DMS53 treated with DMSO at 0.1 percent for 48 hours (cell line): ENCODE measurements at regions not wholly inside any gene's neighbourhood (a gene's known extent, or its start where the extent isn't known, plus 50 kb on each side); places are given as distances from the start of the nearest gene placed in this dataset.
A peak's percentile ranks its signal among the peaks of the same experiment; 100 is the strongest.
"Not testable (repeated sequence)": the region's sequence is repeated elsewhere in the genome, so short reads cannot be mapped to it uniquely, and the experiment has no call there.

Source experiments
- DNase-seq: peaks from one replicate; lab custom pipeline; 2025; ENCODE audit not compliant: unreplicated experiment; lab: John Stamatoyannopoulos, UW

DNA sequence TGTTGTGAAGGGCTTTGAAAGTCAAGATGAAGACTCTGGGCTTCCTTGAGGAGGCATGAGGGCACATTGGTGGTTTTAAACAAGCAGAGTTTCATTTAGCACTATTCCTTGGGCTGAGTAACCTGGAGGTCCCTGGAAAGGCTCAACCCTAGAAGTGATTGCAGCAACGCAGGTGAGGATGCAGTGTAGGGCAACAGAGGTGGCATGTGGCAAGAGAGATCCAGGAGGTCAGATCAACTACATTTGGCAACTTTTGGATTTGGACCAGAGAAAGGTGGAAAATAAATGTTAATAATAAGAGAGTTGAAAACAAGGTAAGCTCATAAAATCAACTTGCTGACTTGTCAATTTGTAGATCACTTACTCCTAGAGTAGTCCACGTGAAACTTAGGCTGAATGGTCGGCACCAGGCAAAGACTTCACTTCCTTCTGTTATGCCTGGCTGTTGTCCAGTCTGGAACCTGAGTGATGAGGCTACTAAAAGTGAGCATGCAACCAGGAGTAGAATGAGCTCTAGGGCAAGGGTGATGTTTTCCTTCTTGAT lies 414.6 kb upstream of the ZMIZ1 start:
- DNase-seq: no peak

DNA sequence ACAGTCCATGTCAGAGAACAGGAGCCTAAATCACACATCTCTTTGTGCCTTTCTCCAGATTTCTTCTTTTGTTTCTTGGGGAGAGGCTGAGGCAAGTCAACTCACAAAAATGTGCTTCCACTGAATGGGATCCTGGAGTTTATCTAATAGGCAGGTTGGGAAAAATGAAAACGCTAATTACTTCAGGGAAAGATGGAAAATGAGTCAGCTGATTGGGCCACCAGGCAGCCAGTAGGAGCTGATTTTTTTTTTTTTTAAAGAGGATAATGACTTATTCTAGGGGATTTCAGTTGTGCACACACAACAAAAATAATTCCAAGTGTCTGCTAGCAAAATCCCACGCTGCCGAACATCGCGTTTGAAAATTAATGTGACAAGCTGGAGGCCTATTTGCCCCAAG lies 412.8 kb upstream of the ZMIZ1 start:
- no peak for DNase-seq

DNA sequence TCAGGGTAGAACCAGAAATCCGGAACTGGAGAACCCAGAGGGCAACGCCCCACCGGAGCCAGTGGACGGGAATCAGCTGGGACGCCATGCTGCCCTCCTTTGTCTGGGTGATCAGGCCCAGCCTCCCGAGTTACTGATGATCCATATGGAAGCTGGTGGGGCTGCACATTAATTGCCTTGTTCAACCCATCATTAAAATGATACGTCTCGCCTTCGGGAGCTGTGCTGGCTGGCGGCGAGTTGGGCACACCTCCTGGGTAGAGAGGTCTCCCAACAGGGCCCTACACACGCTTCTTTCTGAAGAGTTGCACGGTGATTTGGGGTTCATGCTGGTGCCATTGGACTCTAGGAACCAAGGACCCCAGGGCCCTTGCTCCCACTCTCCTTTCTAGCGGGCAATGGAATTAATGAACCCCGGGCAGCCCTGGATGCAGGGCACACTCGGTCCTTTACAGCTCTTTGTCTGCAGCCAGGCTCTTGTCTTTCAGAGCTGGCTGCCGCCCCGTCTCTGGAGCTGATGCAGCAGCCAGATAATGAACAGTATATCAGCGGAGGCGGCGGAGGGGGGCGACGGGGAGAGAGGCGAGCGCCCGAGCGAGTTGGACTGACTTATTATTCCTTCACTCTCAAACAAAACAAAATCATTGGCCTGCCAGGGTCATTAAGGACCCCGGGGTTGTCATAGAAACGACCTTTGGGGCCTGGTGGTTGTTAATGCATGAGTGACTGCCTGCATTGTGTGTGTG lies 412.2 kb upstream of the ZMIZ1 start:
- no peak for DNase-seq

DNA sequence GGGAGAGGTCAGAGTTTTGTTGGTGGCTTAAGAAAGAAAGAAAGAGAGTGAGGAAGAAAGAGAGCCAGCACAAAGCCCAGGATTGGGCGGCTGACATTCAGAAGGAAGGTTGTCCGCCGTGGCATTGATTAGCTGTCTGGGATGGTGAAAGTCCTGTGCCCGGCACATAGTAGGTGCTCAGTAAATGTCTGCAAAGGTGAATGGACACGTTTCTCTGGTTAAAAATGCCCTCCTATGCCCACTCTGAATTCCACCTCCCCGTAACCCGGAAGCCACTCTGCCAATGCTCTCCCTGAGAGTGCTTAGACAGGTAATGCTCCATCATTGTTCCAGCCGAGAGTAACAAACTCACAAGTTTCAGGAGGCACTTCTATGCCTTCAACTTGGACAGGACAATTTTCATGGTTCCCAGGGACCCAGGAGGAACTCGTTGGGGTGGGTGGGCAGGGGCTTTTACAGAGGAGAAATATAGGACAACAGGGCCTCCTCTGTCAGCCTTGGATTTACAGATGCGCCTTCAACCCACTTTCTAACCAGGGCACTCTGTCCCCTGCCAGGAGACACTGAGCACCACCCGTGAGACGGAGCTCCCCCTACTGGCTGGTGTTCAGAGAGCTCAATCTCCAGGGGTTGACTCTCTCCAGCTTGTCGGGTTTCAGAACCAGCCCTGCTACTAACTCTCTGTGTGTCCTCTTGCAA lies 411.5 kb upstream of the ZMIZ1 start:
- peak; percentile 76 for DNase-seq

- no peak for DNase-seq
Measured at GRCh38 chr10:78657862-78658165, 411.0 kb upstream of the ZMIZ1 start.

DNA sequence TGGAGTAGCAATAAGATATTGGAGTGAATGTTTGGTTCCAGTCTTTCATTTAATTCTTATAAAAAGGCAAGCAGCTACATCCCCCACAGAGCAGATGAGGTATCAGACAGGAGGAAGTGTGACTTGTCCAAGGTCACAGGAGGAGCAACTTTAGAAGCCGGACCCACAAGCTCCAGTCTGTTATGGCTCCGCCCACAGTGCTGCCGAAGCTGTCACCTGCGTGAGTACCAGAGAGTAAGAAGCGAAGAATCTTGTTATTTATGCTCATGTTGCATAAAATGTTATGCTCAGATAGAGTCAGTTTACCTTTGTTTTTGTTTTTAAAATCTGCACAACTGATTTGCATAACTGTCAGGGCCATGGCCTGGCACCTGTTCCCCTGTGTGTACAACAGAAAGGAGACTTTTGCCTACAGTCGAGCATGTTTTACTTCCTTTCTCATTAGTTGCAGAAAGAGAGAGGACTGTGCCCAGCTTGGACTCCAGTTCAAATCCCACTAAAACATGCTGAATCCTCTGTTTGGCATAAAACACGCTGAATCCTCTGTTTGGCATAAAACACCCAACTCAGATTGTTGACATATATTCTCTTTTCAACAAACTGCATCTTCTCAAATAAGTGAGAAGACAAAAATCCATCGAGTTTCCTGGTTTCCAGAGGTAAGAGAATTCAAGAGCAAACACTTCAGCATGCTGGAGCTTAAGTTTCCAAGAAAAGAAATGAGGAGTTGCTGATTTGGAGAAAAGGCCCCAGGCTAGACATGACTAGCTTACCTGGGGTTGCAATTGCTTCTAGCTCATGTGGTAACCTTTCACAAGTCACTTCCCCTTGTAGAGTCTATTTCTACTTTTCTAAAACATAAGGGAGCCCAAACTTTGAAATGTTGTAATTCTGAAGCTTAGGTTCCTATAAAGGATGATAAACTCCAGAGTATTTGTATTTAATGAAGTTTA lies 409.8 kb upstream of the ZMIZ1 start:
- DNase-seq: no peak

DNA sequence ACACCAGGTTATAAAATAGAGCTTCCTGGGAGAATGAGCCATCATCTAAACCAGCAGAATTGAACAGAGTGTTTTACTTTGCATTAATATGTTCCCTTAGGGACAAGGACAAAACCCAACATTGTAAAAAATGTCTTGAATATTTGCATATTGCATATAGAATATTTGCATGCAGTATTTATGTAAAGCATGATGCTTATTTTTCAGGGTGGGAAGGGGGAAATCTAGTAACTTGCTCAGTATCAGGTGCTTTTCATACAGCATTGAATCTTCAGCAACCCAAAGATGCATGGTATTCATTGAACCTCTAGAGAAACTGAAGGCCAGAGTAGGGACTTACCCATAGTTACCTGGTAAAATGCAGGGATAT lies 409.2 kb upstream of the ZMIZ1 start:
- no peak for DNase-seq

- DNase-seq: no peak
Measured at GRCh38 chr10:78660446-78661106, 408.2 kb upstream of the ZMIZ1 start.

GRCh38 chr10:78663721-78664120 lies 405.0 kb upstream of the ZMIZ1 start:
- DNase-seq: no peak

DNA sequence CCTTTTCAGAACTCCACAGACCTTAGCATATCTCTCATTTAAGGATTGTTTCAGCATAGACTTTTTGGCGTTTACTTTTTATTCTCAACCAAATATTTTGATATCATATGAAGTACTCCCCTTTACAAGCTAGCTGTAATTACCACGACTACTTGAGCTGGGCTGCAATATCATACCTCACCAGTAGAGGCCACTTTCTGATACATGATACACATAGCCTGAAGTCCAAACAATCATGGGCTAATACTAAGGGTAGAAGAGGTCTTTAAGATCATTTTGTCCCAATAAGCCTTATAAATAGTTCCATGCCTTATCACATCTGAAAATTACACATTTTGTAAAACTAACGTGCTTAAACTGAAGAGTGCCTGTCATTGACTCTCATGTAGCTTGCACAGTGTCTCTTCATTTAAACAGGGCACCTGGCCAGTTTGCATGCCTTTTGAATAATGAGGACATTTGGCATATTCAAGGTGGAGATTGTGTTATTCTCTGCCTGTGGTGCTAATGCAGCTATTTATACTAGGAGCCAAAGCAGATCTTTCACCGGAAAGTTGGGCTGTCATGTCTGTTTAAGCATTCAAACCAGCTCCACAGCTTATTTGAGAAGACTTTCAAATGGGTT lies 403.7 kb upstream of the ZMIZ1 start:
- DNase-seq: peak; percentile 54

DNA sequence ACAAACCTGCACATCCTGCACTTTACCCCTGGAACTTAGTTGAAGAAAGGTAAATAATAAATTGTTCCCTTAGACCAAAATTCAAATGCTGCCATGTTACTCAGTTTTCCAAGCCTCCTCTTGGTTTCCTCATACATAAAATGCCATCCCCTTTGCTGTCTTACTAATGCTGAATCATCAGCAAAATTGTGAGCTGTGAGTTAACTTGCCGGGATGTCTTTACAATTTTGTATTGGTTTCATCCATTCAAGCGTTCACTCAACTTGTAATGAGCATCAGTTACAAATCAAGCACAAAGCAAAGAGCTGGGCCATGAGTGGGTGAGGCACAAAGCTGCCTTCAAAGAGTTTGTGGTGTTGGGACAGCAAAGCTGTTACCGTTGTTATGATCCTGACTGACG lies 395.8 kb upstream of the ZMIZ1 start:
- DNase-seq: no peak

- DNase-seq: not testable (repeated sequence)
Measured at GRCh38 chr10:78681141-78681540, 387.6 kb upstream of the ZMIZ1 start.

GRCh38 chr10:78681986-78682385 lies 386.8 kb upstream of the ZMIZ1 start:
- not testable (repeated sequence) for DNase-seq

DNA sequence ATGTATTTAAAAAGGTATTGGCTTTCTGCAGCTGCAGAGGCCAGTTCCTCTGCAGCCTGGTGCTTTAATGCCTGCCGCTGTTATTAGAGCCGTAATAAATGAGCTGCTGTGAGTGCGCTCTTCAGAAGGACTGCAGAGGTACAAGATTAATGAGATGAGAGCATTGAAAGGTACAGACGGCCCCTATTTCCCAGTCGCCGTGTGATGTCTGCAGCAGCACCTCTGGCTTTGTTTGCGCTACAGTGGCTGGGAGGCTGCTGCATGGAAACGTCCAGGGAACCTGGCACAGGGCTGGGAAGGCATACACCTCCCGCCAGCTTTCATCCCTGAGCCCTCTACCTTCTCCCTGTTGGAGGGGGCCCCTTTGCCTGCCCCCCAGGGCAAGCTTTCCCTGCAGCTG lies 383.8 kb upstream of the ZMIZ1 start:
- DNase-seq: no peak

- DNase-seq: no peak
Measured at GRCh38 chr10:78685466-78686103, 383.2 kb upstream of the ZMIZ1 start.

GRCh38 chr10:78686444-78687060 lies 382.2 kb upstream of the ZMIZ1 start:
- DNase-seq: no peak

GRCh38 chr10:78687626-78688025 lies 381.1 kb upstream of the ZMIZ1 start:
- DNase-seq: no peak

- no peak for DNase-seq
Measured at GRCh38 chr10:78688230-78688900, 380.4 kb upstream of the ZMIZ1 start.
